ENCODE measurements at regions not wholly inside any gene's neighbourhood (a gene's known extent, or its start where the extent isn't known, plus 50 kb on each side); places are given as distances from the start of the nearest gene placed in this dataset.

DNA sequence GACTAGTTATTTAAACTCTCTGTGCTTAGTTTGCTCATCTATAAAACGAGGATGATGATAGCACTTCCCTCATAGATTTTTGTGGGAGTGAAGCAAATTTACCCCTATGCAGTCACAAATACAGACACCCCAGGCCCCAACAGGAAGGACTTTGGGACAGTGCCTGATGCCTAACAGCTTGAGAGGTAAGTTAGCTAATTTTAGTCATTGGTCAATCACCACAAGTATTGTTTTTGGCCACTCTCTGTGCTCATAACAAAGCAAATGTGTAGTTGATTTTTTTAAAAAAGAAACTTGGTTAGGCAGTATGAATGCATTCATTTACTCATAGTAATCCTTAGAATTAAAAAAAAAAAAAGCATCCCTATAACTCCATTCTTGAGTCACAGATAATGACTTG, 1590.7 kb upstream of the TENM3 start:
- Histone ChIP-seq H2BK15ac (ENCODE audit: low read depth, low read length) (no peak overlapping the region), H3K9me3 (ENCODE audit: control insufficient read depth, insufficient read depth, low read length) (no peaks in the 10 kb centered on the region), H3K4me2 (ENCODE audit: low read depth, low read length) (no peak overlapping the region), H3K27me3 (ENCODE audit: control insufficient read depth, insufficient read depth, low read length) (no peaks in the 10 kb centered on the region), H2BK20ac (ENCODE audit: low read depth, low read length) (no peak overlapping the region), H4K5ac (ENCODE audit: low read depth, low read length) (no peak overlapping the region), H2AFZ (replicated peaks; ENCODE audit: low read length, poor library complexity) (no peak overlapping the region), H3K4ac (ENCODE audit: low read depth, low read length) (no peak overlapping the region), H3K79me1 (ENCODE audit: low read depth in 1 of 2, low read length in 2 of 2) (no peaks in the 10 kb centered on the region), H3K27ac (ENCODE audit: insufficient read depth, low read length) (no peak overlapping the region), H3K14ac (replicated peaks; ENCODE audit: low read depth, low read length) (no peak overlapping the region), H2AK9ac (replicated peaks; ENCODE audit: low read depth, low read length, poor library complexity) (no peak overlapping the region), H3K36me3 (ENCODE audit: control insufficient read depth, insufficient read depth, low read length) (no peaks in the 10 kb centered on the region), H4K91ac (ENCODE audit: insufficient read depth, low read depth, low read length) (no peak overlapping the region), H2AK5ac (ENCODE audit: low read depth, low read length) (no peak overlapping the region), H3K56ac (ENCODE audit: extremely low read depth, insufficient read depth, low read length) (no peak overlapping the region), H4K20me1 (ENCODE audit: insufficient read depth, low read length) (no peaks in the 10 kb centered on the region), H3K4me3 (ENCODE audit: insufficient read depth, low read depth, low read length) (no peak overlapping the region), H3K23ac (ENCODE audit: low read depth, low read length) (no peak overlapping the region), H3K18ac (ENCODE audit: low read depth, low read length) (no peak overlapping the region), H3K4me1 (ENCODE audit: control insufficient read depth, insufficient read depth, low read length) (no peaks in the 10 kb centered on the region), H2BK5ac (ENCODE audit: low read depth, low read length, poor library complexity, severe bottlenecking) (no peak overlapping the region), H4K8ac (ENCODE audit: low read depth in 2 of 2, low read length in 2 of 2) (no peak overlapping the region), H3K9me1 (ENCODE audit: insufficient read depth, low read length) (no peaks in the 10 kb centered on the region), H3K9ac (ENCODE audit: low read depth, low read length) (no peak overlapping the region), H2BK120ac (ENCODE audit: low read depth, low read length) (no peak overlapping the region)
- in situ Hi-C loops (cut with MboI; ENCODE audit: low sequenced_read_pairs) (no loop called here), intact Hi-C loops (cut with micrococcal nuclease) (no loop called here), dilution Hi-C loops (cut with HindIII; ENCODE audit: low sequenced_read_pairs, unreplicated experiment) (loop anchor here (25.0 kb wide), 1 partner anchor 310 kb away; no protein-coding TSS in a partner anchor)
- no peak for ATAC-seq (ENCODE audit: low read depth)
- TF ChIP-seq, protein P1, sequence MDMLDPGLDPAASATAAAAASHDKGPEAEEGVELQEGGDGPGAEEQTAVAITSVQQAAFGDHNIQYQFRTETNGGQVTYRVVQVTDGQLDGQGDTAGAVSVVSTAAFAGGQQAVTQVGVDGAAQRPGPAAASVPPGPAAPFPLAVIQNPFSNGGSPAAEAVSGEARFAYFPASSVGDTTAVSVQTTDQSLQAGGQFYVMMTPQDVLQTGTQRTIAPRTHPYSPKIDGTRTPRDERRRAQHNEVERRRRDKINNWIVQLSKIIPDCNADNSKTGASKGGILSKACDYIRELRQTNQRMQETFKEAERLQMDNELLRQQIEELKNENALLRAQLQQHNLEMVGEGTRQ (IDR thresholded peaks at IDR 0.05; ENCODE audit: low read depth, low read length), result no peak
- TF ChIP-seq RFX5 (IDR thresholded peaks at IDR 0.05; ENCODE audit: low read depth, low read length), result no peak
- TF ChIP-seq NFE2L2 (IDR thresholded peaks at IDR 0.05; ENCODE audit: low read depth, low read length), result no peak
- no peak for TF ChIP-seq MXI1 (IDR thresholded peaks at IDR 0.05; ENCODE audit: borderline replicate concordance, low read depth, low read length)
- TF ChIP-seq RCOR1 (IDR thresholded peaks at IDR 0.05; ENCODE audit: insufficient replicate concordance, low read length), result no peak
- no peak for TF ChIP-seq POLR2A (IDR thresholded peaks at IDR 0.05; ENCODE audit: low read depth, low read length)
- no peak for TF ChIP-seq MAZ (IDR thresholded peaks at IDR 0.05; ENCODE audit: borderline replicate concordance, low read depth, low read length)
- no peak for TF ChIP-seq FOS (IDR thresholded peaks at IDR 0.05; ENCODE audit: low read depth, low read length)
- TF ChIP-seq, protein P2, sequence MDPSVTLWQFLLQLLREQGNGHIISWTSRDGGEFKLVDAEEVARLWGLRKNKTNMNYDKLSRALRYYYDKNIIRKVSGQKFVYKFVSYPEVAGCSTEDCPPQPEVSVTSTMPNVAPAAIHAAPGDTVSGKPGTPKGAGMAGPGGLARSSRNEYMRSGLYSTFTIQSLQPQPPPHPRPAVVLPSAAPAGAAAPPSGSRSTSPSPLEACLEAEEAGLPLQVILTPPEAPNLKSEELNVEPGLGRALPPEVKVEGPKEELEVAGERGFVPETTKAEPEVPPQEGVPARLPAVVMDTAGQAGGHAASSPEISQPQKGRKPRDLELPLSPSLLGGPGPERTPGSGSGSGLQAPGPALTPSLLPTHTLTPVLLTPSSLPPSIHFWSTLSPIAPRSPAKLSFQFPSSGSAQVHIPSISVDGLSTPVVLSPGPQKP (IDR thresholded peaks at IDR 0.05; ENCODE audit: borderline replicate concordance, low read depth, low read length), result no peak
- TF ChIP-seq BHLHE40 (IDR thresholded peaks at IDR 0.05; ENCODE audit: low read depth, low read length), result no peak
- TF ChIP-seq MAFK (IDR thresholded peaks at IDR 0.05; ENCODE audit: low read depth, low read length), result no peak
- TF ChIP-seq RAD21 (IDR thresholded peaks at IDR 0.05; ENCODE audit: low read length), result no peak
- TF ChIP-seq, protein P3, sequence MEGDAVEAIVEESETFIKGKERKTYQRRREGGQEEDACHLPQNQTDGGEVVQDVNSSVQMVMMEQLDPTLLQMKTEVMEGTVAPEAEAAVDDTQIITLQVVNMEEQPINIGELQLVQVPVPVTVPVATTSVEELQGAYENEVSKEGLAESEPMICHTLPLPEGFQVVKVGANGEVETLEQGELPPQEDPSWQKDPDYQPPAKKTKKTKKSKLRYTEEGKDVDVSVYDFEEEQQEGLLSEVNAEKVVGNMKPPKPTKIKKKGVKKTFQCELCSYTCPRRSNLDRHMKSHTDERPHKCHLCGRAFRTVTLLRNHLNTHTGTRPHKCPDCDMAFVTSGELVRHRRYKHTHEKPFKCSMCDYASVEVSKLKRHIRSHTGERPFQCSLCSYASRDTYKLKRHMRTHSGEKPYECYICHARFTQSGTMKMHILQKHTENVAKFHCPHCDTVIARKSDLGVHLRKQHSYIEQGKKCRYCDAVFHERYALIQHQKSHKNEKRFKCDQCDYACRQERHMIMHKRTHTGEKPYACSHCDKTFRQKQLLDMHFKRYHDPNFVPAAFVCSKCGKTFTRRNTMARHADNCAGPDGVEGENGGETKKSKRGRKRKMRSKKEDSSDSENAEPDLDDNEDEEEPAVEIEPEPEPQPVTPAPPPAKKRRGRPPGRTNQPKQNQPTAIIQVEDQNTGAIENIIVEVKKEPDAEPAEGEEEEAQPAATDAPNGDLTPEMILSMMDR (conservative IDR thresholded peaks at IDR 0.05; ENCODE audit: low read depth, low read length), result no peak
- no peak for TF ChIP-seq SMC3 (IDR thresholded peaks at IDR 0.05; ENCODE audit: low read depth, low read length)
- no peak for TF ChIP-seq CEBPB (IDR thresholded peaks at IDR 0.05; ENCODE audit: low read depth, low read length)
- TF ChIP-seq CHD1 (IDR thresholded peaks at IDR 0.05; ENCODE audit: low read depth, low read length), result no peak
- no TSS peak for BruUV-seq (replicated peaks)
- WGBS, 2 experiments (ENCODE audit: extremely low coverage in 2 of 2, insufficient read length in 1 of 2), result no CpG with 5 or more reads among the region's 1 CpG
- DNase-seq, result no peak
- POLR2A ChIA-PET (ENCODE audit: unreplicated experiment), result no interaction called here
- CTCF ChIA-PET, result no interaction called here

Data from IMR-90 (cell line).